ENCODE measurements at regions not wholly inside any gene's neighbourhood (a gene's known extent, or its start where the extent isn't known, plus 50 kb on each side); places are given as distances from the start of the nearest gene placed in this dataset.

- DNase-seq (ENCODE audit: low read depth), result no peak
These were observed 372.1 kb downstream of the UQCRFS1 start for GRCh38 chr19:28840891-28841290.

GRCh38 chr19:28839455-28839854 lies 373.5 kb downstream of the UQCRFS1 start:
- DNase-seq (ENCODE audit: low read depth), result no peak

- DNase-seq (ENCODE audit: low read depth), result no peak
These were observed 374.0 kb downstream of the UQCRFS1 start for GRCh38 chr19:28838909-28839308.

GRCh38 chr19:28836421-28836820 lies 376.5 kb downstream of the UQCRFS1 start:
- DNase-seq (ENCODE audit: low read depth), result no peak

- DNase-seq (ENCODE audit: low read depth), result no peak
These were observed 378.0 kb downstream of the UQCRFS1 start for GRCh38 chr19:28834996-28835395.

GRCh38 chr19:28831462-28831861 lies 381.5 kb downstream of the UQCRFS1 start:
- no peak for DNase-seq (ENCODE audit: low read depth)

GRCh38 chr19:28829762-28830161 lies 383.2 kb downstream of the UQCRFS1 start:
- DNase-seq (ENCODE audit: low read depth), result no peak

GRCh38 chr19:28829359-28829758 lies 383.6 kb downstream of the UQCRFS1 start:
- no peak for DNase-seq (ENCODE audit: low read depth)

- DNase-seq (ENCODE audit: low read depth), result no peak
These were observed 384.6 kb downstream of the UQCRFS1 start for GRCh38 chr19:28828276-28828870.

GRCh38 chr19:28827382-28827781 lies 385.6 kb downstream of the UQCRFS1 start:
- no peak for DNase-seq (ENCODE audit: low read depth)

- no peak for DNase-seq (ENCODE audit: low read depth)
These were observed 389.5 kb downstream of the UQCRFS1 start for GRCh38 chr19:28823338-28823961.

- no peak for DNase-seq (ENCODE audit: low read depth)
These were observed 392.7 kb downstream of the UQCRFS1 start for GRCh38 chr19:28820289-28820688.

- no peak for DNase-seq (ENCODE audit: low read depth)
These were observed 397.7 kb downstream of the UQCRFS1 start for GRCh38 chr19:28815257-28815656.

- no peak for DNase-seq (ENCODE audit: low read depth)
These were observed 418.6 kb downstream of the UQCRFS1 start for GRCh38 chr19:28794301-28794700.

GRCh38 chr19:28793391-28794168 lies 419.4 kb downstream of the UQCRFS1 start:
- DNase-seq (ENCODE audit: low read depth), result no peak

- no peak for DNase-seq (ENCODE audit: low read depth)
These were observed 427.0 kb downstream of the UQCRFS1 start for GRCh38 chr19:28785971-28786370.

- DNase-seq (ENCODE audit: low read depth), result no peak
These were observed 448.9 kb downstream of the UQCRFS1 start for GRCh38 chr19:28764066-28764465.

GRCh38 chr19:28746478-28746877 lies 466.5 kb downstream of the UQCRFS1 start:
- DNase-seq (ENCODE audit: low read depth), result no peak

GRCh38 chr19:28744943-28745342 lies 468.0 kb downstream of the UQCRFS1 start:
- no peak for DNase-seq (ENCODE audit: low read depth)

GRCh38 chr19:28744014-28744413 lies 468.9 kb downstream of the UQCRFS1 start:
- no peak for DNase-seq (ENCODE audit: low read depth)

GRCh38 chr19:28737021-28737895 lies 475.7 kb downstream of the UQCRFS1 start:
- DNase-seq (ENCODE audit: low read depth), result no peak

- DNase-seq (ENCODE audit: low read depth), result no peak
These were observed 476.4 kb downstream of the UQCRFS1 start for GRCh38 chr19:28736528-28736927.

Data from activated T-helper 9 cell treated with anti-CD3 and anti-CD28 coated beads, Interleukin-2, amount 50 U/mL, for 16 hours (primary cell).